ENCODE measurements at regions not wholly inside any gene's neighbourhood (a gene's known extent, or its start where the extent isn't known, plus 50 kb on each side); places are given as distances from the start of the nearest gene placed in this dataset.

DNA sequence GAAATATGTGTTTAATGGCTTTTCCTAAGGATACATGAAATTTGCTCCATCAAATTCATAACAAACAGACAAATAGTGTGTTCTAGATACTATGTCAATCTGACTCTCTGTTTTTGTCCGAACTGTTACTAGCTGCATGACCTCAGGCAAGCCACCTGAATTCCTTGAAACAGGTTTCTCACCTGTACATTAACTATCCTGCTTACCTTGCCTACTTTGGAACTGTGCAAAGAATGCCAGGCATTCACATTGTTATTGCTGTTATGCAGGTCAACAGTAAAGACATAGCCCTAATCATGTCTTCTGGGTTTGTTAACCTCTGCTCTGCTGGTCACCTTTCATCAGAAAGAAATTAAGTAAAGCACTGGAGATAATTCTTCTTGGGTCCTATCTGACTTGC lies 1283.9 kb upstream of the CELF2 start:
- DNase-seq: no peak

DNA sequence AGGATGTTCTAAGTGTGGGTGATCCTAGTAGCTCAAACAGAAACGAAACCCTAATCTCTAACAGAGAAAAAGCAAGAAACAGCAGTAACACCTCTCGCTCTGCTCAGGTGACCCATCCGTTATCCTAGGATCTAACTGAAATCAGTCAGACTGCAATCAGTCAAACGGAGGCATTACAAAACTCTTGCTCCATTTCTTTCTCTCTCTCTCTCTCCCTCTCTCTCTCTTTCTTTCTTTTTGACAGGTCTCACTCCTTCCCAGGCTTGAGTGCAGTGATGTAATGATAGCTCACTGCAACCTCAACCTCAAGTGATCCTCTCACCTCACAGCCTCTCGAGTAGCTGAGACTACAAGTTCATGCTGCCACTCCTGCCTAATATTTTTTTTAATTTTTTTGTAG lies 1283.5 kb upstream of the CELF2 start:
- no peak for DNase-seq

DNA sequence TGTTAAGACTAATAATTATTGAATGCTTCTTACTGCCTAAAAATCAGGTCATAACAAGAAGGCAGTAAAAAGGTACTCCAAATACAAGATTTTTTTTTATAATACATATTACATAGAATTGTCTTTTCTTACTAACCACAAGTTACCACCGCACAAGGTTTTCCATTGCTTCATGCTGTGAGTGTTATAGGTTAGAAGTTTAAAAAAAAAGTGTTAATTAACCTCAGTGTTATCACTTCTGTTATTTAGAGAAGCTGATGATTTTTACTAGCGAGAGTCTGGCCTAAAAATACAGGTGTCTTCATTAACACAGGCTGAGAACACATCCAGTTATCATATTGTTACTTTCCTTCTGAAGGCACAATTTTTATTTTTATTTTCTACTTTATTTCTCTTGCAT lies 1281.9 kb upstream of the CELF2 start:
- no peak for DNase-seq

DNA sequence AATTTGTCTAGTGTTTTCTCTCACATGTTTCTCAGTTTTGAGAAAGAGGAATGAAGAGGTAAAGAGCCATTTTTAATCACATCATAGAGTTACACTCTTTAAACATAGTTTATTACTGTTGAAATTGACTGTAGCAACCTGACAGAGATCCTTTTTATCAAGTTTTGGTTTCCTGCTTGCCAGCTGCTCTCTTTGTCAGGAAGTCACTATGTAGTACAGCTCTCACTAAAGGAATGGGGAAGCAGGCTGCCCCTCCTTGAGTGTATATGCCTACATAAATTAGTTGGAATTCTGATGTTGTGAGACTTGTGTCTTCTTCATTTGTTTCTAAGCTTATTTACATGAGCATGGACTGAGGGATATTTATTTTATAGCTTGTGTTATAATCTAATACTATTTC lies 1274.0 kb upstream of the CELF2 start:
- no peak for DNase-seq

DNA sequence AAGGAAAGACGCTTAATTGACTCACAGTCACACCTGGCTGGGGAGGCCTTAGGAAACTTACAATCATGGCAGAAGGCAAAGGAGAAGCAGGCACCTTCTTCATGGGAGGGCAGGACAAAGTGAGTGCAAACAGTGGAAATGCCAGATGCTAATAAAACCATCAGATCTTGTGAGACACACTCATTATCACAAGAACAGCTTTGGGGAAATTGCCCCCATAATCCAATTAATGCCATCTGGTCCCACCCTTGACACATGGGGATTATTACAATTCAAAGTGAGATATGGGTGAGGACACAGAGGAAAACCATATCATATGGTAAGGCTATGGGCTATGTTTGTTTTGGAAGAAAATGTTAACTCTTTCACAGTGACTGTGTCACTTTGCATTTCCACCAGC lies 1272.5 kb upstream of the CELF2 start:
- DNase-seq: no peak

DNA sequence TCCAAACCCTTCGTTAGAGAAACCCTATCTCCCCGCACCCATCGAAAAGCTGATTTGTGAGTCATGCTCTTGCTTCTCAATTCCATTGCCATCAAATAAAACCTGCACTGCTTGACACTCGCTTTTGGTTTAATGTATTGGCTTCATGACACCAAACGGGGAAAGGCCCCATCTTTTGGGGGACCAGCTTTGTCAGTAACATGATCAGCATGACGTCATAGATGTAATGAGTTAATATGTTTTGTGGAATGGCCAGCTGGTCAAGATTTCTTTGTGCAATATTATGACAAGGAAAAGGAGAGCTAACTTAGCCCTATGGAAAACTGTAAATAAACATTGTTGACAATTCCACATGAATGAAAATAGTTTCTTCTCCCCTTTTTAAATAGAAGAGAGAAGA lies 1260.5 kb upstream of the CELF2 start:
- DNase-seq: no peak

DNA sequence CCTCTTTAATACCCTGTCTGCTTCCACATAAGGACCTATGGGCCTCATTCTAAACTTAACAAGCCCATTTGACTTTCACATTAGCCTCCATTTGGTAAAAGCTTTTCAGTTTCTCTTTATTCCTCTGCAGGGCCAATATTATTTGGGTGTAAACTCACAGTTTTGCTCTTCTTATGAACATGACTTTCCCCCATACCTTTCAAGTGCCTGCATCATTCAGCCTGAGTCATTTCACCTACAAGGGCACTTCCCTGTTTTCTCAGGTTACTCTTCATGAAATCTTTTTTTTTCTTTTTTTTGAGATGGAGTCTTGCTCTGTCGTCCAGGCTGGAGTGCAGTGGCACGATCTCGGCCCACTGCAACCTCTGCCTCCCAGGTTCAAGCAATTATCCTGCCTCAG lies 1258.1 kb upstream of the CELF2 start:
- no peak for DNase-seq

DNA sequence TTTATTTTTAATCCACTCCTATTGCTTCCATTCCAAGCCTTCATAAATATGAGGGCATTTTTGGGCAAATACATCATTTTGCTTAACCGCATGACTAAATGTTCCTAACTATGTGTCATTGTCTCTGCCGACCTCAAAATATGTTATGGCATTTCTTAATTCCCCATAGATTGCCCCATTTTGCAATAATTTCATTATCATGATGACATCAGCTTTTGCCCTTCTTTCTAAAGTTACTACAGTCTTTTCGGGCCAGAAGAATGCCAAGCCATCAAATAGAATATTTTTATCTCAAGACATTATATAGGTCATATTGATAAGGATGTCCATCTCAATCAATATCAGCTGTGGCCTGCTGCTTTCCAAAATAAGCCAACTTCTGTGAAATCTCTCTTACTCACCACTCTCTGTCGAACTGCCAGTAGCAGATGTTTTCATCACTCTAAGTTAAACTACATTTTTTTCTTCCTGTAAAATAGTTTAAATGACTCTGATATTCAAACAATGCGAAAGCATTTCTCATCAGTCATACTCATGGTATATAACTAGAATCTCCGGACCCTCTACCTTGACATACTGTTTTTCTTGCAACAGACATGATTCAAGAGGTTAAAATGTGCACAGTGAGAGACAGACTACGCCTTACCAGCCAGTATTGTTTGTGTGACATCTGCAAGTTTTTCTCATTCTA lies 1254.6 kb upstream of the CELF2 start:
- no peak for DNase-seq

DNA sequence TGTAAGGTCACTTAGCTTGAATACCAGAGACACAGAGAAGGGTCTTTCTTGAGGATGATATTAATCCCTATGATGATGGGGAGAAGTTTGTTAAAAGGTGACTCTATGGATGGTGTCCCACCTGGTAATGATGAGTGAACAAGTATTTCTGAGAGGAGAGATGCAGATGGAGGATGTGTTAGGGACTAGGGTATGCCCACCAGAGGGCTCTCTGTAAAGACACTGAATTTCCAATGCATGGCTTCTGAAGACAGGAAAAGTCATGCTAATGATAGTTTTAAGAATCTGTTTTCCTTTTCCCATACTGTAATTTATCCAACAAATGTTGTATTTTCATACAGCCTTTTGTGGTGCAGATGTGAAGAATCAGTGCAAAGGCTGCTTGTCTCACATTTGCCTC lies 1250.9 kb upstream of the CELF2 start:
- DNase-seq: no peak

DNA sequence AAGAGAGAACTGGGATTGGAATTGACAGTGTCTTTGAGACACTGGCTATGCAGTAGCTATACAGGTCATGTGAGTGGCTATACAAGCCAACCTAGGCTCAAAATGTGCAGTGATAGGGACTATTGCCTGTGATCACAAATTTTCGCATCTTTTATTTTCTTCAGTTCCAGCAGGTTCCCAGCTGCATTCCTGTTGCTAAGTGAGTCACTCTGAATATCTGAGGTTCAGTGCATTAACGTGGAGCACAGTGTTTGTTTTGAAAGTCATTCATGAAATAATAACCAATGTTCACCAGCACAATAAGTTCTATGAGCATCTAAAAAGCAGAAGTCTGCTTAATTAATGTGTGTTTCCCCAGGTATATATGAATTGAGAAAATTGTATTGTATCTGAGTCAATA lies 1236.0 kb upstream of the CELF2 start:
- DNase-seq: no peak

DNA sequence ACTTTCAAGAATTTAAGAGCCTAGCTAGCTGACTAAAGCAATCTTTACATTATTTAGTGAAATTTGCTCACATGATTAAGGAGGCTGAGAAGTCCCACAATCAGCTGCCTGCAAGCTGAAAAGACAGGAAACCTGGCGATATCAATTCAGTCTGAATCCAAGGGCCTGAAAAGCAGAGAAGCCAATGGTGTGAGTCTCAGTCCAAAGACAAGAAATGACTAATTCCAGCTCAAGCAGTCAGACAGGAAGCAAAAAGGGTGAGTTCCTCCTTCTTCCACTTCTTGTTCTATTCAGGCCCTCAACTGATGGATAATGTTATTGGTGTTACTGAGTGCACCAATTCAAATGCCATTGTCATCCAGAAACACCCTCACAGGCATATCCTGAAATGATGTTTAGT lies 1231.6 kb upstream of the CELF2 start:
- DNase-seq: no peak

DNA sequence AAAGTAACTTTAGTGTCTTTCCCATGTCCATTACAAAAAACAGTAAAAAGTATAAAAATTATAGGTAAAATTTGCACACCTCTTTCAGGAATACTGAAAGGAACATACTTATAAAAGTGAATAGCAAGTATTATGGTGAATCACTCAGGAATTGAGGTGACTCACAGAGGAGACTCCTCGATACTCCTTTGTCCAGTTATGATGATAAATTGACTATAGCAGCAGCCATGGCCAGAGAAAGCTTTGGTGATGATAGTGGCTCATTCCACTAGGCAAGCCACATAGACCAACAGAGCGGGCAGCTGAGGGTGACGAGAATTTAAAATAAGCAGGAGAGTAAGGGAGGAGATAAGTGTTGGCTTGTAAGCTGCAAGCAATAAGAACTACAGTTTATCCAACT lies 1231.1 kb upstream of the CELF2 start:
- no peak for DNase-seq

DNA sequence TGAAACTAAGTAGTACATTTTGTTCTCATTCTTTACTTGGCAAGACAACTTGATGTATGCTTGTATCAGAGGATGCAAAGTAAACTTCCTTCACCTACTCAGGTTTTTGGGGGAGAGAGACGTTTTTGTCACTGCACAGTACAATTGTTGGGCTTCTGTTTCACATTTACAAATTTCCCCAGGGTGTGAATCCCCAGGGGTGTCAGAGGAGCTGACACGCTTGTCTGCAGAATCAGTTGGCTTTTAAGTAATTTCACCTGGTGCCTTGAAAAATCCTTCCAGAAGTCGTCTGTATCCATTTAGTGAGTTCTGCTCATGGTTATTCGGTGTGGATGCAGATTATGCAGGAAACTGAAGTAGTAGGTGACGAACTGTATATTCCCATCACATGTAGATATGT lies 1227.7 kb upstream of the CELF2 start:
- DNase-seq: no peak

DNA sequence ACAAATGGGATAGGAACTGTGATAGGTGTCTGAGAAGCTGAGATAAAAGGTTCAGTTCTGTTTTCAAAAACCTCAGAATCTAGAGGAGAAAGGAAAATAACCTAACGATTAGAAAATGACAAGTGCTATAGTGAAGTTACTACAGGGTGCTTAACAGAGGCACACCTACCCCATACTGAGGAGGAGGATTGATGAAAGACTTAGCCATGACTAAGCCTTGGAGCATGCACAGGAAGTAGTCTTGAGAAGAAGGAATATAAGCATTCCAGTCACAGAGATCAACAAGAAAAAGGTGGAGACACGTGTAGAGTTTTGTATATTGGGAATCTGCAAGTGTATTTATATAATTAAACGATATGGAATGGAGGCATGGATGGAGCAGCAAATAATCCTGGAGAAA lies 1225.5 kb upstream of the CELF2 start:
- DNase-seq: no peak

DNA sequence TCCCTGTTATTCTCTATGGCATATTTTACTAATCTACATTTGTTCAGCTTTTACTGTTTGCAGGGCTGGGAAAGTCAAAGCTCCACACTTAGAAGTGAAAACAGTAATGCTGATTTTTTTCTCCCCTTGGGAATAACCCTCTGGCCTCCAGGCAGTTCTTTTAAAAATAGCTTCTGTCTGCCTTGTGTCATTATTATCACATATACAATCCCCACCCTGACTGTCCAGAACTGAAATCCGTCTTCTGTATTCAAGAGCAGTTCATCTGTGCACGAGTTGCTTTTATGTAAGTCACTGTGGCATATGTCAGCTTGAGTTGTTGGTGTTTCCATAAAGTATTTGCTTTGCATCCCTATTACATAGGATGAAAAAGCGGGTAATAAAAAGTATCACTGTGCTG lies 1221.1 kb upstream of the CELF2 start:
- DNase-seq: no peak

DNA sequence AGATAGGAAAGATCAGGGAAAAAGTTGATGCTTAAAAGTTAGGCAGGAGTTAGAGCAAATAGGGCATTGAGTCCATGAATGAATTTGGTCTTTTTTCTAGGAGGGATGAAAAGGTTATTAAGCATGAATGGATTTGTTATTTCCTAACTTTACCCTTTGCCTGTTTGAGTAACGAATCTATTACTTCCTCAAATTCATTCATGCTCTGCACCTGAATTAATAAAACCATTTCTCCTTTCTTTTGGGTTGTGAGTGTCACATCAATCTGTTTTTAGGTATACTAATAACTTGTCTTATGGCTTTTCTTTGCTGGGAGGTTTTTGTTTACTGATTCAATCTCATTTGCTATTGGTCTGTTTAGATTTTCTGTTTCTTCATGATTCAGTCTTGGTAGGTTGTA lies 1217.7 kb upstream of the CELF2 start:
- DNase-seq: no peak

DNA sequence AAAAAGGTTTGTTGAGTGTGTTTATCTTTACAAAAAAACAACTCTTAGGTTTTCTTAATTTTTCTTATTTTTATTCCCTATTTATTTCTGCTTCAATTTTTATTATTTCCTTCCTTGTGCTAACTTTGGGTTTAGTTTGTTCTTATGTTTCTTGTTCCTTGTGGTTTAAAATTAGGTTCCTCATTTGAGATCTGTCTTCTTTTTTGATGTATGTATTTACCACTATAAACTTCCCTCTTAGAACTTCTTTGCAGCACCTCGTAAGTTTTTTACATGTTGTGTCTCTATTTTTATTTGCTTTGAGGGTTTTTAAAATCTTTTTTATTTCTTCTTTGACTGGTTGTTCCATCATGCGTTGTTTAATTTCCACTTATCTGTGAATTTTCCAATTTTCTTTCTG lies 1217.1 kb upstream of the CELF2 start:
- DNase-seq: no peak

DNA sequence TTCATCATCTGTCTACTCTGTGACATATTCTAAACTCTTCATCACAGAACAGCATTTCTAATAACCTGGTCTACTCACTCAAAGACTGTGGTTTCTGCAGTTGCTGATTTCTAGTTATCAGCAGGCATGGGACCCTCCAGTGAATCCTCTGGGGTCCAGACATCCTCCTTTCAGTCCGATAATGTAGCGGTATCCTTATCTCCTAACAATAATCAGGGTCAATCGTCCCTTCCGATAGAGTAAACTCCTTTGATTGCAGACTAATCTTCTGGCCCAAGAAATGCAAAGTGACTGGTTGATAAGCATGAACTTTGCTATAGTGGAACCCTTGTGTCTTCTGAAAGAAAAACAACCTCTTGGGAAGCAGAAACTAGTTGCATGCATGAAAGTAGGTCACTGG lies 1209.8 kb upstream of the CELF2 start:
- DNase-seq: no peak

DNA sequence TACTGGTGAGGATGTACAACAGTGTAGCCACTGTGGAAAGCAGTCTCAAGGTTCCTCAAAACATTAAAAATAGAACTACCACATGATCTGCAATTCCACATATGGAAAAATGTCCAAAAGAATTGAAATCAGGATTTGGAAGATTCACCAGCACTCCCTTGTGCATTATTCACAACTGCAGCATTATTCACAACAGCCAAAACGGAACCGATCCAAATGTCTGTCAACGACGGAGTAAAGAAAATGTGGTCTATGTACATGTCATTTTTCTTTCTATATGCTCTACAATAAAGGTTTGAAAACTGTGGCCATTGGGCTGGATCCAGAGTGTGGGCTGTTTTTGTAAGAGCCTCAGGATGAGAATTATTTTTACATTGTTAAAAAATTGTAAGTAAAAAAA lies 1206.1 kb upstream of the CELF2 start:
- no peak for DNase-seq

DNA sequence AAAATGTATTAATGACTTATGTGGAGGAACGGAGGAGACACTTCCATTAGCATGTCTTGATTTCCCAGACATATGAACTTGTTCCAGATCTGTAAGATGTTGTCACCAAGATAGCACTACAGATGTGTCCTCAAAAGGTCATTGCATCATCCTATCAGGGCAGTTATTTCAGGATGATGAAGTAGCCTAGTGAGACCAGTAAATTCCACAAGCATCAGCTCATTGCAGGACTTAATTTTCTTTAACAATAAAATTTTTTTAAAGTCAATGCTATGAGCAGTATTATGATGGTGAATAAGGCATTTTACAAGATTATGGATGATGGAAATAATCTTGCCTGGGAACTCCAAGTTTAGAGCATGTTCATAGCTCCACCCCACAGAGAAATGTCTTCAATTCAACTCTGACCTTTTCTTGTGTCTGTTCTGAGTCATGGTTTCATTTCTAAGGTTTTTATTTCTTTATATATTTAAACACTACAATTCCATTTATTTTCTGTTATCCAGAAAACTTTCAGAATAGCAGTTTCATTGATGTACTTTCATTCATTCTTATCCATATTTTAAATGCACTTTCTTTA lies 1203.3 kb upstream of the CELF2 start:
- DNase-seq: no peak

DNA sequence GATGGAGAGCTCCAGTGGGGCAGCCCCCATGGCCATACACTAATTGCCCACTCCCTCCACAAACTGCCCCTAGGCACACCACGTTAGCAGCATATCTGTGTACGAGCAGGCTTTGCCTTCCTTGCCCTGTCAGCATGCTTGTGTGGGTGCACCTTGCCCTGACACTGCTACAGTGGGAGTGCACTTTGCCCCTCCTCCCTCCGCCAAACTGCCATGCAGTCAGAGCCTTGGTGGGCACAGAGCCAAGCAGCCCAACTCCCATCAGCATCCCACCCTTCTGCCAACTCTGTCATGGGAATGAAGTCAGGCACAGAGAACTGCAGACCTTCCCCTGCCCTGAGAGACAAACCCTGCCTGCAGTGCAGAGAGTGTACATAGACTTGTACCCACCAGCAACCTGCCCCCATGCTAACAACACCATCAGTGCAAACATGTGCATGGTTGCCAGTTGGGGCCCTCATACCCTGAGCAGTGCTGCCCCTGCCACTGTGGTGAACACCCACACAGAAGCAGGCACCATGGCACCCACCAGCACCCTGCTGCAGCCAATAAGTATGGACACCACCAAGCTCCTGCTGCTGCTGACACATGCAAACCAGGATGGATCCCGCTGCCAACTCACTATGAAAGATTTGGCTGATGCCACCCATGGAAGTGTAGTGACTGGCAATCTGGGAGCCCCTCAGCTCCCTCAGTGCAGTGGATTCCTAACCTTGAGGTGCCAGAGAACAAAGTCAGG lies 1197.7 kb upstream of the CELF2 start:
- no peak for DNase-seq

DNA sequence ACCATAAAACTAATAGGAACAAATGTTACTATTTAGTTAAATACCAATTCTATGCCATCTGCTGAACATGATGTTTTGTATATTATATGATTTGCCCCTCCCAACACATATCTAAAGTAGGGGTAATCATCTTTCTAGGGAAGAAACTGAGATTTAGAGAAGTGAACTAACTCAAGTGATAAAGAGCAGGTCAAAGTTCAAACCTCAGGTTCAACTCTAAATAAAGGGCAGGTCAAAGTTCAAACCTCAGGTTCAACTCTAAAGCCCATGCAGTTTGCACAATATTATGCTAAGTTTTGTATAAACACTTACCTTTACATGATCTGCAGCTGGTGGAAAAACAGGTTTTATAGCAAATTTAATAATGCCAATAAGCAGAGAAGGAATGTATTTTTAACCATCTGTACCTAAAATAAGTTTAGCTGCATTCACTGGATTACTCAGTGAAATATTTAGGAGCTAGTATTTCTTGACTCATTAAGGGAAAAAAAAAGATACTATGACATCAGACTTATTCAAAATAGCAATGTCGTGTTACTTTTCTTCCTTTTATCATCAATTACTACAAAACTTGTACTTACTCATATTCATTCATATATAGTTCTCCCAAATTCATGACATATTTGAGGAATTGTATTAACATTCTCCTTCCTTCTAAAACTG lies 1194.3 kb upstream of the CELF2 start:
- DNase-seq: no peak

DNA sequence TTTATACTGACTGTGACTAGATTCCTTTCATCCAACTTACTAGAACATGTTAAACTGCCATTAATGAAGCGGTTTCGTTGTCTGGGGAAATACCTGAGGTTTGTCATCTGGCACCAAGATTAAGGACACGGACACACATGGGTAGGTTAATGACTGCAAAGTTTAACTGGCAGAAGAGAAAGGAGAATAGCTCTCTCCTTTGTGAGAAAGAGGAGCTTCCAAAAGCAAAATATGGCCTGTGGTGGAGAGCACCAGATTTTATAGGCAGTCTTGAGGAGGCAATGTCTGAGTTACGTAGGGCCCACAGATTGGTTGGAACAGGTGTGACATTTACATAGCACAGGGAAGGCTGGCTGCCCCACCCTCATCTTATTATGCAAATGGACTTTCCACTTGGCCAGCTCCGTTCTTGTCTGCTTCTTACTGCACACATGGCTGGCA lies 1193.0 kb upstream of the CELF2 start:
- DNase-seq: no peak

DNA sequence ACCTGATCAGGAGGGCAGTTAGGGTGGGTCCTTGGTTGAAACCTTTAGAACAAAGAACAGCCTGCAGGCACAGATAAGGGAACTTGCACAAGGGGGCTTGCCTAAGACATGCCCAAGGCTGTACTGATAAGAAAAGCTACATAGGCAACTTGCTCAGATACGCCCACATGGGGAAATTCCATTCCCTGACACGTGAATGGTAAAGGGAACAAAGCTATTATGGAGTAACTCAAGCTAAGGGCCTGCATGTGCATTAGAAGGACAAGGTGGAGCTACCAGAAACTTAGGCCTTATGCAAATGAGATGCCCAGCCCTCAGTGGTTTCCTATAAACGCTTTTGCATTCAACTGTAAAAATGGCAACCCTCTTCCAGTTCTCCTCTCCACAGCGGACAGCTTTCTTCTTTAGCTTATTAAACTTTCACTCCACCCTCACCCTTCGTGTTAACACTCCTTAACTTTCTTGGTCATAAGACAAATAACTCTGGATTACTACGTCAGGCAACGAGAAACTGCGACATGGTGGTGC lies 1192.1 kb upstream of the CELF2 start:
- no peak for DNase-seq

Measured in CD4-positive, alpha-beta T cell treated with Interleukin-17A for 4 hours (primary cell).